ENCODE measurements at regions not wholly inside any gene's neighbourhood (a gene's known extent, or its start where the extent isn't known, plus 50 kb on each side); places are given as distances from the start of the nearest gene placed in this dataset.

- DNase-seq: no peak
Observed at GRCh38 chr1:163013826-163014600, 55.1 kb upstream of the RGS4 start.

- DNase-seq: no peak
Observed at GRCh38 chr1:163006051-163006834, 62.9 kb upstream of the RGS4 start.

DNA sequence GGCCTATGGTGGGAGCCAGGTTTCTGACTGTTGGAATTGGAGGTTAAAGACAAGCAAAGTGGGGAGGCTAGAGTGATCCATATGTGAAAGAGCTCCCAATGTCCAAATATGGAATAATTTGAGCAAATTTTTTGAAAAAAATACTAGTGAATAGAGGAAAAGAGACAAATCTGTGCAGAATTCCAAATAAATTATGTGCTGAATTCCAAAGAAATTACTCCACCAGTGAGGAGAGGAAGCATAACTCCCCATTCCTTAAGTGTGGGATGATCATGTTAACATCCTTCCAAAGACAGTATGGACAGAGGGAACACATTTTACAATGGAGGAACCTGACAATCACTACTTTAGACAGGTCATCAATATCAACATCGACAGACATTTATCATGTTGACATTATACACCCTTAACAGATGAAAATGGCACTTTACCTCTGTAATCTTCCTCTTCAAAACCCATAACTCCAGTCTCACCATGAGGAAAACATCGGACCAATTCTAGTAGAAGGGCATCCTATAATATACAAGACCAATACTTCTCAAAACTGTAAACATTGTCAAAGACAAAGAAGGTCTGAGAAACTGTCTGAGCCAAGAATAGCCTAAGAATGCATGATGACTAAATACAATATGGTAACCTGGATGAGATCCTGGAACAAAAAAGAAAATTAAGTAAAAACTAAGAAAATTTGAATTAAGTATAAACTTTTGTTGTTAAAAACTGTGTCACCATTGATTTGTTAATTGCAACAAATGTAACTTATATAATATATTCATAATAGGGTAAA, 71.5 kb upstream of the RGS4 start:
- DNase-seq: no peak

- DNase-seq: no peak
Observed at GRCh38 chr1:162996261-162996660, 72.9 kb upstream of the RGS4 start.

GRCh38 chr1:162994921-162995320, 74.2 kb upstream of the RGS4 start:
- no peak for DNase-seq

DNA sequence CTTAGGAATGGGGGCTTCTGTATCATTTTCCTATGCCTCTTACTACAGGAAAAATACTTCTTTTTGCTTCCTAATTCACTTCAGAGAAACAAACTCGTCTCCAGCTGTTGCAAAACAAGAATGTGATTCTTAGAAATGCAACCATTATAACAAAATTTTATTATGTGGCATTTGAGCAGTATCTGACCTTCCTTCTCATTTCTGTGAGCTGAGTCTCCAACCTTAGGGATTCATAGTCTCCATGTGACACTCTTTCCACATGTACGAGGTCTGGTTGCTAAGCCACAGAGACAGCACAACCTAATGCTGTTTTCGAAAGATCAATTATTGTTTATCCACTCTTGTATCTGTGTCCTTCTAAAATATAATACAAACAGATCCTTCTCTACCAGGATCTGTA, 75.3 kb upstream of the RGS4 start:
- DNase-seq: no peak

DNA sequence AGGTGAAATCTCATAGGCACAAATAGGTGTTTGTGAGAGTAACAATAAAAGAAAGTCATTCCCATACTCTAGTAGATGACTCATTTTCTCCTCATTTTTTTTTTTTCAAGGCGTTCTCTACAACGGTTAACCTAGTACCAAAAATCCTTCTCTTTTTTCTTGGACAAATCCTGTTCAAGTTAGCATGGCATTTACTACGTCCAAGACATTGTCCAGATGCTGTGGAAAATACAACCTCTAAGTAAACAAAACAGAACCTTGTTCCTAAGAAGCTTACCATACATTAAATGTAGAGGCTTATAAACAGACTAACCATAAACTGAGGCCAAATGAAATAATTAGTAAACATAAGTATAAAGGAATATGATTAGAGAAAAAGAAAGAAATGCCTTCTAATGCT, 76.2 kb upstream of the RGS4 start:
- no peak for DNase-seq

DNA sequence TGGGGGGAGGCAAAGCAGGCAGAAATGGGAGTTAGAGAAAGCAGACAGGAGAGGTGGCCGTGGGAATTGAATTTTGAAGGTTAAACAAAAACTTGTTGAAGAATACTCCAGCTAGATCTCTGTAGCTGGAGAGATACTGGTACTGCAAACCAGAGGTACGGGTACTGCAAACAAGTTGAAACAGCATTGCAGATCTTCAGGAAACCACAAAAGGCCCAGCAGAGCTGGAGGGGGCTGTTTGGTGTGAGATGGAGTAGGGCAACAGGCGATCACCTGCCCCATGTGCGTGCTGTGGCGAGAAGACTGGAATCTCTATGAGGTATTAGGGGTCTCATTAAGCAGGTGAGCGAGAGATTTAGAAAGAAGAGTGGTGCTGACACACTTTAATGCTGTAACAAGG, 77.7 kb upstream of the RGS4 start:
- no peak for DNase-seq

- no peak for DNase-seq
Observed at GRCh38 chr1:162990665-162991064, 78.5 kb upstream of the RGS4 start.

DNA sequence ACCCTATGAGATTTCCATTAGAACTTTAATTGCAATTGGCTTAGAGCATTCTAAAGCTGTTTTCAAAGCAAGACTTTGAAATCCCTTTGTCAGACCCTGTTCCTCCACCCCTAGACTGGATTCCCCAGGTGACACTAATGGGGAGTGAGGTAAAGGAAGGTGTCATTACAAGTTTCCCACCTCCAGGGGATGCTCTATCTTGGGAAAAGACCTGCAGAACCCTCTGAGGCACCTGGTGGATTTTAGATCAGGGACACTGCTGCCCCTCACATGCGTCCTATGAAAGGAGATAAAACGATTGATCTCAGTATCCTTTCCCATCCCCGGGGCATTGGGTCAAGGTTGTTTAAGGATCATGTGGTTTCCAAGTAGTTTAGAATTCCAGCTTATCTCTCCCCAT, 80.3 kb upstream of the RGS4 start:
- no peak for DNase-seq

GRCh38 chr1:162987866-162988265, 81.3 kb upstream of the RGS4 start:
- no peak for DNase-seq

DNA sequence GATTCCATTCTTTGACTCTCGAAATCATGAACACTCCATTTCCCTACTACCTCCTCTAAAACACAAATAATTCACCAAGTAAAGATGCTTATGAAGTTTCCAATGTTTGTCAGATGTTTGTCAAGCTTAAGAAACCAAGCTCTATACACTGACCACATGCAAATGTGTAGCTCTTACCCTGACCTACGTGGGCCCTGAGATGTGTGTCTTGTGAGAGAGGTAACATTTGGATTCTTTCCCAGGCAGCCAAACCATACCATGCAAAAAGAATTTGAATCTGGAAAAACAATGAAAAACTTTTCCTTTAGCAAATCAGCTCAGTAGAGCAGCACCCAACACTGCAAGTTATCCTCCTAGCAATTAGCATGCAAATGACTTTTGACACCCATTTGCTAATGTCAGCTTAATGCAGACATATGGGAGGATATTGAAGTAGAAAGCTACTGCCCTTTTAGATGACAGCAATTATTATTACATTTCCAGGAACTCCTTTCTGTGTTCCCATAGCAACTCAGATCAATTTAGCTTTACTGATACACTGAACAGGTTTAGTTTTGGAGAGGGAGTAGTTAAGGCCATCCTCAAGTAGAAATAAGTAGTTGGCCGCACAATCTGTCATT, 83.2 kb upstream of the RGS4 start:
- DNase-seq: no peak

DNA sequence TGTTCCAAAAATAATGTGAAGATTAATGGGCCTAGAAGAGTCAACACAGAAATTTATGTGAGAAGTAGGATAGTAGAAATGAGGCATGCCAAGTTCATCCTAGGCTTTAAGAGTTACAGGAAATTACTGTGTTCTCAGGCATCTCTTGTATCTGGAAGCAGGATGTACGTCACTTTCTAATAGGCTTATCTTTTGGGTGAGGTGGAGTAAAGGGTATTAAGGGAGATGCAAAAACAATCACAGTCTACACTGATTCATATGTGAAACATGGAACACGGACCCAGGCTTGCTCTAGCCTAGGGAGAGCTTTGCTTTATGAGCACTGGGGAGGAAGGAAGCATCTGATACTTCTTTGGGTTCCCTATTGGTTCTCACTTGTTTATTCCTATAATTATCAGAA, 84.5 kb upstream of the RGS4 start:
- DNase-seq: no peak

DNA sequence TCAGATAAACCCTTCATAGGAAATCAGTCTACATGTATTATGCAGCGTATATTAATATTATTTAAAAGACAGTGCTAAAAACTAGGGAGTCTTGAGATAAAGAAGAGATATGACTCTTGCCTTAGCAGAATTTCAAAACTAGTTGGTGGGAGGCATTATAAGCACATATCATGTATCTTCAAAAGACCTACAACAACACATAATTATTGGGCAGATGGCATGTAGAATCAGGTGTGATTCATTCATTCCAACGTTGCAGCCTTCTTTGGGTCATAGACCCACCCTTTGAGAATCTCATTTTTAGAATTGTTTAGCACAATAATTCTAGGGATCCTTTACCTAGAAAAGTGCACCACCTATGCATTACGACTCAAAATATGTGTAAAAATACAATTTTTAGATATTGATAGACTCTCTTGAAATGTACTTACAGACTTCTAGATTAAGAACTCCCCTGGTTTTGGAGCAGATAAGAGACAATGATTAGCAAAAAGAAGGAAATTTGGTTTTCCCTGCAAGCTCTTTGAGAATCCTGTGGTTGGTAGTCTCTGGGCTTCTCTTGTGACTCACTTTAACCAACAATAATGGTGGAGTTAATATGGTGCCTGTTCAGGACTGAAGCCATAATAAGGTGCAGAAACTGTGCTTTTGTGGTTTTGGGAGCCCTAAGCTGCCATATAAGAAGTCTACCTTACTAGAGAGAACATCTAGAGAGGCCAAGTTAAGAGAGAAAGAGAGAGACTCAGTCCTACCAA, 85.3 kb upstream of the RGS4 start:
- no peak for DNase-seq

DNA sequence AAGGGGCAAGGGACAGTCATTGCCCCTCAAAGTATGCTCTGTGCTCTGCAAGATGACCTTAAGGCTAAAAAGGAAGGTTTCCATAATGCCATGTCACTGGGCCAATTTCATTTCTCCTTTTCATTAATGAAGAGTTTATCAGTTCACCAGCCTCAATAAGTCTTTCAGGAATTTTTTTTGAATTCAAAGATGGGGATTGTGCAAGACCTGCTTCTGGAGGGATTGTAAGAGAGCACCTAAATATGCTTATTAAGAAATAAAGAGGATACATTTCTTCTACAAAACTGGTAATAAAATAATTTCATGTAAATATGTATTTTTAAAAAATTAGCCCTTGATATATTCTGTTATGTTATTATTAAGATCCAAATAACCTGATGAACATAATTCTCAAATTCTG, 86.8 kb upstream of the RGS4 start:
- DNase-seq: no peak

GRCh38 chr1:162977944-162978568, 91.1 kb upstream of the RGS4 start:
- peak; percentile 89 for DNase-seq

DNA sequence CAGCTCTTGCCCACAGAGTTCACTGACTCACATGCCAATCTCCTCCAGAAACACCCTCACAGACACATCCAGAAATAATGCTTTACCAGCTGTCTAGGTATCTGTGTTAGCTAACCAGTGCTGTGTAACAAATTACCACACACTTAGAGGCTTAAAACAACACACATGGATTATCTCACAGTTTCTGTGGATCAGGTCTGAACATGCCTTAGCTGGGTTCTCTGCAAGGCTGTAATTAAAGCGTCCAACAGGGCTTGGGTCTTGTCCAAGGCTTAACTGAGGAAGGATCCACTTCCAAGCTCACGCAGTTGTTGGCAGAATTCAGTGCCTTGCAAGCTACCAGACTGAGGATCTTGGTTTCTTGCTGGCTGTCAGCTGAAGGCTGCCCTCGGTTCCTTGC, 92.5 kb upstream of the RGS4 start:
- peak; percentile 98 for DNase-seq

DNA sequence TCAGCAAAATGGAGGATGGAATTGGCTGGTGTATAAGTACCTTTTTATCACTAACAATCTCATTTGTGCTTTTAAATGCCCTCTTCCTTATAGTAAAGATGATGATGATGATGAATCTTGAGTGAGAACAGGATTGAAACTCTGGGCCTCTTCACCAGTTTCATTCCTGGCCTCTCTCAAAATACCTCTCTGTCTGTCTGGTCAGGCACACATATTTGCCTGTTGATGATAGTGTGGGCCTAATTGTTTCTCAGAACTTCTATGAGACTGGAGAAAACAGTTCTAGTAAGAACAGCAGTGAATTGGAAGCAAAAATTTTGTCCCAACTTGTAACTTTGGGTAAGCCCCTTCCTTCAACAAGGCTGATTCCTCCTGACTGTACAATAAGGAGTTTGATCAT, 94.4 kb upstream of the RGS4 start:
- DNase-seq: no peak

- no peak for DNase-seq
Observed at GRCh38 chr1:162973381-162973795, 95.8 kb upstream of the RGS4 start.

GRCh38 chr1:162972773-162973172, 96.4 kb upstream of the RGS4 start:
- DNase-seq: no peak

- DNase-seq: no peak
Observed at GRCh38 chr1:162970021-162970420, 99.1 kb upstream of the RGS4 start.

GRCh38 chr1:162966613-162967012, 102.5 kb upstream of the RGS4 start:
- DNase-seq: no peak
